Ishikawa (cell line): ENCODE measurements at regions not wholly inside any gene's neighbourhood (a gene's known extent, or its start where the extent isn't known, plus 50 kb on each side); places are given as distances from the start of the nearest gene placed in this dataset.

Experiments
- CEBPB ChIP-seq: IDR thresholded peaks from 2 replicates; pipeline ENCODE4 v1.6.1; 2012
- CREB1 ChIP-seq: IDR thresholded peaks from 2 replicates; pipeline ENCODE4 v1.6.1; 2012; ENCODE audit warnings: low read depth
- EGR1 ChIP-seq: IDR thresholded peaks from 2 replicates; pipeline ENCODE4 v1.6.1; 2012
- EP300 ChIP-seq: IDR thresholded peaks from 2 replicates; pipeline ENCODE4 v1.6.1; 2012; ENCODE audit warnings: borderline replicate concordance
- FOXM1 ChIP-seq: IDR thresholded peaks from 2 replicates; pipeline ENCODE4 v1.6.1; 2012; ENCODE audit warnings: low read depth, borderline replicate concordance
- NFIC ChIP-seq: IDR thresholded peaks from 2 replicates; pipeline ENCODE4 v1.6.1; 2012
- RAD21 ChIP-seq: IDR thresholded peaks from 2 replicates; pipeline ENCODE4 v1.6.1; 2012; ENCODE audit warnings: low read depth
- TAF1 ChIP-seq: IDR thresholded peaks from 2 replicates; pipeline ENCODE4 v1.6.1; 2012; ENCODE audit warnings: low read depth, mild to moderate bottlenecking
- TCF12 ChIP-seq: IDR thresholded peaks from 2 replicates; pipeline ENCODE4 v1.6.1; 2012; ENCODE audit warnings: low read depth
- TEAD4 ChIP-seq: IDR thresholded peaks from 2 replicates; pipeline ENCODE4 v1.6.1; 2012
- YY1 ChIP-seq: IDR thresholded peaks from 2 replicates; pipeline ENCODE4 v1.6.1; 2012; ENCODE audit warnings: low read depth
- ZBTB7A ChIP-seq: IDR thresholded peaks from 2 replicates; pipeline ENCODE4 v1.6.1; 2012; ENCODE audit warnings: low read depth
- TF ChIP-seq, protein P1 (sequence below): IDR thresholded peaks from 2 replicates; pipeline ENCODE4 v1.6.1; 2012; ENCODE audit warnings: low read depth, mild to moderate bottlenecking
- TF ChIP-seq, protein P2 (sequence below): IDR thresholded peaks from 2 replicates; pipeline ENCODE4 v1.6.1; 2012
- TF ChIP-seq, protein P3 (sequence below): IDR thresholded peaks from 2 replicates; pipeline ENCODE4 v1.6.1; 2012

- TF ChIP-seq EP300, result no peak
- TF ChIP-seq RAD21, result no peak
- TF ChIP-seq, protein P1, sequence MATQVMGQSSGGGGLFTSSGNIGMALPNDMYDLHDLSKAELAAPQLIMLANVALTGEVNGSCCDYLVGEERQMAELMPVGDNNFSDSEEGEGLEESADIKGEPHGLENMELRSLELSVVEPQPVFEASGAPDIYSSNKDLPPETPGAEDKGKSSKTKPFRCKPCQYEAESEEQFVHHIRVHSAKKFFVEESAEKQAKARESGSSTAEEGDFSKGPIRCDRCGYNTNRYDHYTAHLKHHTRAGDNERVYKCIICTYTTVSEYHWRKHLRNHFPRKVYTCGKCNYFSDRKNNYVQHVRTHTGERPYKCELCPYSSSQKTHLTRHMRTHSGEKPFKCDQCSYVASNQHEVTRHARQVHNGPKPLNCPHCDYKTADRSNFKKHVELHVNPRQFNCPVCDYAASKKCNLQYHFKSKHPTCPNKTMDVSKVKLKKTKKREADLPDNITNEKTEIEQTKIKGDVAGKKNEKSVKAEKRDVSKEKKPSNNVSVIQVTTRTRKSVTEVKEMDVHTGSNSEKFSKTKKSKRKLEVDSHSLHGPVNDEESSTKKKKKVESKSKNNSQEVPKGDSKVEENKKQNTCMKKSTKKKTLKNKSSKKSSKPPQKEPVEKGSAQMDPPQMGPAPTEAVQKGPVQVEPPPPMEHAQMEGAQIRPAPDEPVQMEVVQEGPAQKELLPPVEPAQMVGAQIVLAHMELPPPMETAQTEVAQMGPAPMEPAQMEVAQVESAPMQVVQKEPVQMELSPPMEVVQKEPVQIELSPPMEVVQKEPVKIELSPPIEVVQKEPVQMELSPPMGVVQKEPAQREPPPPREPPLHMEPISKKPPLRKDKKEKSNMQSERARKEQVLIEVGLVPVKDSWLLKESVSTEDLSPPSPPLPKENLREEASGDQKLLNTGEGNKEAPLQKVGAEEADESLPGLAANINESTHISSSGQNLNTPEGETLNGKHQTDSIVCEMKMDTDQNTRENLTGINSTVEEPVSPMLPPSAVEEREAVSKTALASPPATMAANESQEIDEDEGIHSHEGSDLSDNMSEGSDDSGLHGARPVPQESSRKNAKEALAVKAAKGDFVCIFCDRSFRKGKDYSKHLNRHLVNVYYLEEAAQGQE, result no peak
- no peak for TF ChIP-seq TAF1
- TF ChIP-seq TEAD4, result no peak
- no peak for TF ChIP-seq FOXM1
- TF ChIP-seq ZBTB7A, result no peak
- TF ChIP-seq TCF12, result no peak
- TF ChIP-seq, protein P2, sequence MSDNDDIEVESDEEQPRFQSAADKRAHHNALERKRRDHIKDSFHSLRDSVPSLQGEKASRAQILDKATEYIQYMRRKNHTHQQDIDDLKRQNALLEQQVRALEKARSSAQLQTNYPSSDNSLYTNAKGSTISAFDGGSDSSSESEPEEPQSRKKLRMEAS, result no peak
- TF ChIP-seq CEBPB, result no peak
- TF ChIP-seq EGR1, result no peak
- TF ChIP-seq YY1, result no peak
- no peak for TF ChIP-seq NFIC
- TF ChIP-seq, protein P3, sequence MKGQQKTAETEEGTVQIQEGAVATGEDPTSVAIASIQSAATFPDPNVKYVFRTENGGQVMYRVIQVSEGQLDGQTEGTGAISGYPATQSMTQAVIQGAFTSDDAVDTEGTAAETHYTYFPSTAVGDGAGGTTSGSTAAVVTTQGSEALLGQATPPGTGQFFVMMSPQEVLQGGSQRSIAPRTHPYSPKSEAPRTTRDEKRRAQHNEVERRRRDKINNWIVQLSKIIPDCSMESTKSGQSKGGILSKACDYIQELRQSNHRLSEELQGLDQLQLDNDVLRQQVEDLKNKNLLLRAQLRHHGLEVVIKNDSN, result no peak
- TF ChIP-seq CREB1, result no peak
Observed at GRCh38 chr2:75292826-75293225, 93.5 kb upstream of the TACR1 start.

GRCh38 chr2:75290600-75291150, 91.4 kb upstream of the TACR1 start:
- no peak for TF ChIP-seq CREB1

- no peak for TF ChIP-seq CREB1
- TF ChIP-seq CEBPB, result no peak
- no peak for TF ChIP-seq TCF12
- TF ChIP-seq ZBTB7A, result no peak
- TF ChIP-seq TEAD4, result no peak
- TF ChIP-seq, protein P1, result no peak
Observed at GRCh38 chr2:75289771-75290170, 90.5 kb upstream of the TACR1 start.

- TF ChIP-seq TCF12 (no peak), EP300 (no peak), YY1 (no peak), CEBPB (no peak), TAF1 (no peak), ZBTB7A (no peak), NFIC (no peak), CREB1 (no peak), RAD21 (no peak), EGR1 (no peak), FOXM1 (no peak), TEAD4 (no peak)
- TF ChIP-seq, protein P2, result no peak
- TF ChIP-seq, protein P1, result no peak
- TF ChIP-seq, protein P3, result no peak
Observed at GRCh38 chr2:75288760-75289159, 89.4 kb upstream of the TACR1 start.

DNA sequence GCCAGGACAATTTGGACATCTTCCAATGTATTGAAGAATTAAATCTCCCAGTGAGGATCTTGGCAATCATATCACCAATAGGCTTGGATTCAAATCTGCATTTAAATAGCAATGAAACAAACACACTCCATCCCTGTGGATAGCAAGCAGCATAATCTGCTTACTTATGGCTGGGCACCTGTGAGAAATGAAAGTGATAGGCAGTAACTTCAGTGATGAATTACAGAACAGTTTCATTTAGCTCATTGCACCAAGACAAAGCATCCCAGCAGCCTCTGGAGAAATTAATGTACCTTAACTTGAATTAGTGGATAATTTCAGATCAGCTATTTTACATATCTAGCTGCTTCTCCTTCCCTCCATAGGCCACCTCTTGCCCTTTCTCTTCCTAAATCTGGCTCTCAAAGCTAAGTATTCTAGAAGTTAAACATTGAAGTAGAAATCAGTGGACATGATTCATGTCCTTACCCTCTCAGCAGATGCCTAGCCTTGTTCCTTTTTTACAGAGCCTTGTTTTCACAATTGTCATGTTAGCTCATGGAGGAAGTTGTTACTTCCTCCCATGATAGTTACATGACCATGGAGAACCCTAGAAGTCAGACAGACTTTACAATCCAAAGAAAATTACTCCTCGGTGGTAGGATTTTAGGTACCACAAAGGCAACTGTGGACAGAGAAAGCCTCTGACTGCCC, 88.5 kb upstream of the TACR1 start:
- TF ChIP-seq TCF12 (no peak), CREB1 (no peak), FOXM1 (no peak), RAD21 (no peak), EGR1 (no peak), EP300 (no peak), TAF1 (no peak), CEBPB (no peak), ZBTB7A (no peak), NFIC (no peak), YY1 (no peak), TEAD4 (no peak)
- TF ChIP-seq, protein P3, result no peak
- TF ChIP-seq, protein P1, result no peak
- TF ChIP-seq, protein P2, result no peak
